ENCODE measurements at regions not wholly inside any gene's neighbourhood (a gene's known extent, or its start where the extent isn't known, plus 50 kb on each side); places are given as distances from the start of the nearest gene placed in this dataset.

DNA sequence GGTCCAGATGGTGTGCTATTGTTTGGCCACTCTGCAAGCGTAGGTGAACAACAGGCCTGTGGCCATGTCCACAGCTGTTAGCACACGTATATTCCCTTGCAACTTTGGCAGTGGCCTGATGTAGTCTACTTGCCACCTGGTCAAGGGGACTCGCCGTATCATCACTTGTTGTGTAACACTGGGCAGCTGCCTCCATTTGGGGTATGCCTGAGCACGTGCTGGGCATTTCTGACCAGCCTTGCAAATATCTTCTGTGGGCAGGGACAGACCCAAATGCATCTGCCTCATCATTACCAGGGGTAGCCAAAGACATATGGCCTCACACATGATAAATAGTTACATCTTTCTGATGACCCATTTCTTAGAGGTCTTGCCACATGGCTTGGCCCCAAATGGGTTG is 434.2 kb downstream of the DYNC2H1 start (continued):
- TF ChIP-seq BCL6B (tag by site-specific recombination; IDR thresholded peaks at IDR 0.05) (no peak), ZEB2 (tag by site-specific recombination; IDR thresholded peaks at IDR 0.05) (no peak), AEBP2 (tag by site-specific recombination; IDR thresholded peaks at IDR 0.05; ENCODE audit: borderline replicate concordance) (no peak), HOXC10 (CRISPR knock-in tag; IDR thresholded peaks at IDR 0.05) (no peak), ZNF426 (tag by site-specific recombination; IDR thresholded peaks at IDR 0.05) (no peak), HOXA7 (CRISPR knock-in tag; IDR thresholded peaks at IDR 0.05; ENCODE audit: borderline replicate concordance) (no peak), ZNF274 (IDR thresholded peaks at IDR 0.05; ENCODE audit: low read length) (no peak), ZNF274 (tag by site-specific recombination; IDR thresholded peaks at IDR 0.05; ENCODE audit: borderline replicate concordance) (no peak), ZBTB1 (tag by site-specific recombination; IDR thresholded peaks at IDR 0.05) (no peak), ZNF292 (tag by site-specific recombination; IDR thresholded peaks at IDR 0.05; ENCODE audit: borderline replicate concordance, low read depth) (no peak), ZNF660 (tag by site-specific recombination; IDR thresholded peaks at IDR 0.05) (no peak), EGR2 (tag by site-specific recombination; IDR thresholded peaks at IDR 0.05; ENCODE audit: low read depth) (no peak), ZNF184 (tag by site-specific recombination; IDR thresholded peaks at IDR 0.05) (no peak)
- TF ChIP-seq, protein P1, sequence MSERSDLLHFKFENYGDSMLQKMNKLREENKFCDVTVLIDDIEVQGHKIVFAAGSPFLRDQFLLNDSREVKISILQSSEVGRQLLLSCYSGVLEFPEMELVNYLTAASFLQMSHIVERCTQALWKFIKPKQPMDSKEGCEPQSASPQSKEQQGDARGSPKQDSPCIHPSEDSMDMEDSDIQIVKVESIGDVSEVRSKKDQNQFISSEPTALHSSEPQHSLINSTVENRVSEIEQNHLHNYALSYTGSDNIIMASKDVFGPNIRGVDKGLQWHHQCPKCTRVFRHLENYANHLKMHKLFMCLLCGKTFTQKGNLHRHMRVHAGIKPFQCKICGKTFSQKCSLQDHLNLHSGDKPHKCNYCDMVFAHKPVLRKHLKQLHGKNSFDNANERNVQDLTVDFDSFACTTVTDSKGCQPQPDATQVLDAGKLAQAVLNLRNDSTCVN (tag by site-specific recombination; optimal IDR thresholded peaks at IDR 0.05): no peak

GRCh38 chr11:103544874-103545273 is 435.6 kb downstream of the DYNC2H1 start:
- POLR2A ChIA-PET: no interaction called here
- TF ChIP-seq ZNF335 (tag by site-specific recombination; conservative IDR thresholded peaks at IDR 0.05): no peak
- TF ChIP-seq, protein P2, sequence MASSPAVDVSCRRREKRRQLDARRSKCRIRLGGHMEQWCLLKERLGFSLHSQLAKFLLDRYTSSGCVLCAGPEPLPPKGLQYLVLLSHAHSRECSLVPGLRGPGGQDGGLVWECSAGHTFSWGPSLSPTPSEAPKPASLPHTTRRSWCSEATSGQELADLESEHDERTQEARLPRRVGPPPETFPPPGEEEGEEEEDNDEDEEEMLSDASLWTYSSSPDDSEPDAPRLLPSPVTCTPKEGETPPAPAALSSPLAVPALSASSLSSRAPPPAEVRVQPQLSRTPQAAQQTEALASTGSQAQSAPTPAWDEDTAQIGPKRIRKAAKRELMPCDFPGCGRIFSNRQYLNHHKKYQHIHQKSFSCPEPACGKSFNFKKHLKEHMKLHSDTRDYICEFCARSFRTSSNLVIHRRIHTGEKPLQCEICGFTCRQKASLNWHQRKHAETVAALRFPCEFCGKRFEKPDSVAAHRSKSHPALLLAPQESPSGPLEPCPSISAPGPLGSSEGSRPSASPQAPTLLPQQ (tag by site-specific recombination; IDR thresholded peaks at IDR 0.05): no peak
- no peak for TF ChIP-seq ELK4 (IDR thresholded peaks at IDR 0.05; ENCODE audit: borderline replicate concordance, low read depth, low read length)
- TF ChIP-seq ZNF600 (tag by site-specific recombination; IDR thresholded peaks at IDR 0.05): no peak
- TF ChIP-seq ZNF677 (tag by site-specific recombination; IDR thresholded peaks at IDR 0.05): no peak
- TF ChIP-seq ZBTB8A (tag by site-specific recombination; IDR thresholded peaks at IDR 0.05): no peak
- TF ChIP-seq ZNF394 (tag by site-specific recombination; IDR thresholded peaks at IDR 0.05; ENCODE audit: borderline replicate concordance): no peak
- TF ChIP-seq INSM2 (tag by site-specific recombination; IDR thresholded peaks at IDR 0.05): no peak
- no peak for TF ChIP-seq ZNF169 (tag by site-specific recombination; IDR thresholded peaks at IDR 0.05)
- no peak for TF ChIP-seq ZNF184 (tag by site-specific recombination; IDR thresholded peaks at IDR 0.05)
- no peak for TF ChIP-seq ZFP41 (tag by site-specific recombination; IDR thresholded peaks at IDR 0.05; ENCODE audit: borderline replicate concordance)
- TF ChIP-seq, protein P3, sequence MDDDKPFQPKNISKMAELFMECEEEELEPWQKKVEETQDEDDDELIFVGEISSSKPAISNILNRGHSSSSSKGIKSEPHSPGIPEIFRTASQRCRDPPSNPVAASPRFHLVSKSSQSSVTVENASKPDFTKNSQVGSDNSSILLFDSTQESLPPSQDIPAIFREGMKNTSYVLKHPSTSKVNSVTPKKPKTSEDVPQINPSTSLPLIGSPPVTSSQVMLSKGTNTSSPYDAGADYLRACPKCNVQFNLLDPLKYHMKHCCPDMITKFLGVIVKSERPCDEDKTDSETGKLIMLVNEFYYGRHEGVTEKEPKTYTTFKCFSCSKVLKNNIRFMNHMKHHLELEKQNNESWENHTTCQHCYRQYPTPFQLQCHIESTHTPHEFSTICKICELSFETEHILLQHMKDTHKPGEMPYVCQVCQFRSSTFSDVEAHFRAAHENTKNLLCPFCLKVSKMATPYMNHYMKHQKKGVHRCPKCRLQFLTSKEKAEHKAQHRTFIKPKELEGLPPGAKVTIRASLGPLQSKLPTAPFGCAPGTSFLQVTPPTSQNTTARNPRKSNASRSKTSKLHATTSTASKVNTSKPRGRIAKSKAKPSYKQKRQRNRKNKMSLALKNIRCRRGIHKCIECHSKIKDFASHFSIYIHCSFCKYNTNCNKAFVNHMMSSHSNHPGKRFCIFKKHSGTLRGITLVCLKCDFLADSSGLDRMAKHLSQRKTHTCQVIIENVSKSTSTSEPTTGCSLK (tag by site-specific recombination; IDR thresholded peaks at IDR 0.05): no peak

More at GRCh38 chr11:103544874-103545273, 435.6 kb downstream of the DYNC2H1 start:
- H3K27ac ChIP-seq (ENCODE audit: extremely low read depth, low read depth, low read length): no peak overlapping the region
- no peaks in the 10 kb centered on the region for H3K36me3 ChIP-seq (ENCODE audit: control insufficient read depth in 2 of 2, insufficient read depth in 1 of 2, low read length in 2 of 2)
- CTCF ChIA-PET: interaction anchor here (0.9 to 1.1 kb wide), 2 partner anchors 10 to 56 kb away, joined by 3 to 4 read pairs; no protein-coding TSS in a partner anchor
- H3K4me1 ChIP-seq (ENCODE audit: control insufficient read depth, insufficient read depth, low read length): no peaks in the 10 kb centered on the region
- no peak overlapping the region for H3K4me3 ChIP-seq (ENCODE audit: low read depth, low read length)
- no peaks in the 10 kb centered on the region for H3K9me3 ChIP-seq (ENCODE audit: control insufficient read depth, insufficient read depth, low read depth, low read length)

All from HEK293 (cell line).